Transverse colon (tissue), 4 donors: ENCODE measurements at regions not wholly inside any gene's neighbourhood (a gene's known extent, or its start where the extent isn't known, plus 50 kb on each side); places are given as distances from the start of the nearest gene placed in this dataset.

Experiments
- DNase-seq: peaks from one replicate; pipeline ENCODE4 v3.0.0-alpha.2; 2019
- H3K27ac ChIP-seq, 4 donors: fragments of 200-600 bp; sonication (generic); 2 replicates each; pipeline ENCODE4 v1.5.1; 2016 to 2018; ENCODE audit warnings: inconsistent platforms in 4 of 4
- H3K27me3 ChIP-seq: fragments of 200-600 bp; sonication (generic); 2 replicates; pipeline ENCODE4 v1.5.1; 2017; ENCODE audit warnings: inconsistent platforms
- H3K36me3 ChIP-seq, 4 donors: fragments of 200-600 bp; sonication (generic); 2 replicates each; pipeline ENCODE4 v1.5.1; 2017 to 2019; ENCODE audit warnings: inconsistent platforms in 4 of 4
- H3K4me1 ChIP-seq, 4 donors: fragments of 200-600 bp; sonication (generic); 2 replicates each; pipeline ENCODE4 v1.5.1; 2017 to 2020; ENCODE audit warnings: inconsistent platforms in 4 of 4
- H3K4me3 ChIP-seq, 4 donors: fragments of 200-600 bp; sonication (generic); 1 replicate in 1 of 4; 2 replicates in 3 of 4; pipeline versions ENCODE4 v1.5.1 to v1.6.1; 2017 to 2019; ENCODE audit warnings: inconsistent platforms in 4 of 4
- H3K9me3 ChIP-seq, 2 donors: fragments of 200-600 bp; sonication (generic); 2 replicates each; pipeline ENCODE4 v1.5.1; 2017 to 2019; ENCODE audit warnings: inconsistent platforms in 2 of 2
- EP300 ChIP-seq: sonication (generic); formaldehyde crosslinking; IDR thresholded peaks from one replicate; pipeline ENCODE4 v1.6.1; 2017; ENCODE audit warnings: antibody characterized with exemption, low read depth
- POLR2A ChIP-seq: fragments of 450-650 bp; IDR thresholded peaks from one replicate; pipeline ENCODE4 v1.6.1; 2016; ENCODE audit warnings: antibody characterized with exemption, mild to moderate bottlenecking, moderate library complexity
- POLR2AphosphoS5 ChIP-seq, 3 donors: sonication (generic); formaldehyde crosslinking; IDR thresholded peaks; one replicate each; pipeline ENCODE4 v1.6.1; 2016; ENCODE audit warnings: antibody characterized with exemption in 3 of 3
- WGBS, 2 donors: methylation state at CpG; one replicate each; pipeline ENCODE4 v1.1.5; 2018; ENCODE audit warnings: low coverage in 1 of 2; 5-methylcytosine and 5-hydroxymethylcytosine counted together
- in situ Hi-C, 4 donors: fragments of 200-750 bp; cut with MboI; loops; one replicate each; pipeline versions ENCODE4 v1.15.0 to v1.15.1; 2017; ENCODE audit warnings: low sequenced_read_pairs in 3 of 4, low pct_ligation_motif_present in 1 of 4, low pct_unique_long_range_greater_than_20kb in 1 of 4
- intact Hi-C: fragments of 100-400 bp; cut with DNase I; formaldehyde crosslinking; loops from one replicate; pipeline ENCODE4 v1.15.1; 2023; ENCODE audit warnings: low total_unique reads
- TF ChIP-seq, protein P1 (sequence below), 5 experiments: fragments of 200-600 bp in 3 of 5; fragments of 450-650 bp in 2 of 5; sonication (generic) in 3 of 5; IDR thresholded peaks; 1 replicate in 2 of 5; 2 replicates in 3 of 5; pipeline ENCODE4 v1.5.1; 2016 to 2017; ENCODE audit warnings: antibody characterized with exemption in 5 of 5, inconsistent platforms in 3 of 5, mild to moderate bottlenecking in 2 of 5, moderate library complexity in 1 of 5

DNA sequence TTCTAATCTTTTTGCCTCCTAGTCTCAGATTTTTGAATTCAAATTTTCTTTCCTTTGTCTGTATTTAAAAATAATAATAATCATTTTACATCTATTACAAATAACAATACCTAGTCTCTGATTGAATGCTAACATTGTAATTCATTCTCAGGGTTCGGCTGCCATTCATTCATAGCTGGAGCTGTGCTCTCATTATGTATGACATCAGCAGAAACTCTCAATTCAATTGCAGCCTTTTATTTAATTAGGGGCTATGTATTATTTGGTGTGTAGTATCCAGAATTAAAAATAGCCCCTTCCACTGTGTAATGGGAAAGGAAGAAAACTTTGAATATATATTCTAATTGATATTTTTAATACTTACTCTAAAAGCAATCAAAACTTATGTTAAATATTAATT is 270.4 kb upstream of the MDFIC2 start:
- H3K27me3 ChIP-seq = no peaks in the 10 kb centered on the region
- no peaks in the 10 kb centered on the region for H3K9me3 ChIP-seq
- intact Hi-C loops = no loop called here
- TF ChIP-seq, protein P1, sequence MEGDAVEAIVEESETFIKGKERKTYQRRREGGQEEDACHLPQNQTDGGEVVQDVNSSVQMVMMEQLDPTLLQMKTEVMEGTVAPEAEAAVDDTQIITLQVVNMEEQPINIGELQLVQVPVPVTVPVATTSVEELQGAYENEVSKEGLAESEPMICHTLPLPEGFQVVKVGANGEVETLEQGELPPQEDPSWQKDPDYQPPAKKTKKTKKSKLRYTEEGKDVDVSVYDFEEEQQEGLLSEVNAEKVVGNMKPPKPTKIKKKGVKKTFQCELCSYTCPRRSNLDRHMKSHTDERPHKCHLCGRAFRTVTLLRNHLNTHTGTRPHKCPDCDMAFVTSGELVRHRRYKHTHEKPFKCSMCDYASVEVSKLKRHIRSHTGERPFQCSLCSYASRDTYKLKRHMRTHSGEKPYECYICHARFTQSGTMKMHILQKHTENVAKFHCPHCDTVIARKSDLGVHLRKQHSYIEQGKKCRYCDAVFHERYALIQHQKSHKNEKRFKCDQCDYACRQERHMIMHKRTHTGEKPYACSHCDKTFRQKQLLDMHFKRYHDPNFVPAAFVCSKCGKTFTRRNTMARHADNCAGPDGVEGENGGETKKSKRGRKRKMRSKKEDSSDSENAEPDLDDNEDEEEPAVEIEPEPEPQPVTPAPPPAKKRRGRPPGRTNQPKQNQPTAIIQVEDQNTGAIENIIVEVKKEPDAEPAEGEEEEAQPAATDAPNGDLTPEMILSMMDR (IDR thresholded peaks at IDR 0.05) = no peak
- TF ChIP-seq EP300 = no peak
- no peak for TF ChIP-seq POLR2A
- no peaks in the 10 kb centered on the region for H3K4me1 ChIP-seq
- in situ Hi-C loops = no loop called here
- H3K27ac ChIP-seq = no peak overlapping the region
- H3K36me3 ChIP-seq = no peaks in the 10 kb centered on the region
- WGBS, 2 donors = 79 to 82% methylated on average over 1 of the region's 1 CpG
- DNase-seq = no peak
- no peak overlapping the region for H3K4me3 ChIP-seq

DNA sequence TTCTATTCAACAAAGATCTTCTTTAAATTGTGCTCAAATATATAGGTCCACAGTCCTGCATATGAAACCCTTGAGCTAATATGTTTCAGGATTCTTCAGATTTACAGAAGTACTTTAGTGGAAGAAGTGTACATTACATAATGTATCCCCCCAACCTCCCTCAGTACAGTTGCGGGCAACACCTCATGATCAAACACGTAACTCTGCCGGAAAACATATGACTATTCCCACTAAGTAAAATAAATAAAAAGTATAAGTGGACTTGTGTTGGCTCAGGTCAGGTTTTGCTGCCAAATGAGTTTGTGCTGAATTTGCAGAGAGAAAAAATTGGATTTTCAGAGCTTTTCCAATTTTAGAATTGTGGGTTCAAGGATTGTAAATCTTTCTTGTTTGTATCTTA is 267.6 kb upstream of the MDFIC2 start:
- DNase-seq = no peak
- Histone ChIP-seq H3K36me3 (no peaks in the 10 kb centered on the region), H3K4me1 (no peaks in the 10 kb centered on the region), H3K27me3 (no peaks in the 10 kb centered on the region), H3K9me3 (no peaks in the 10 kb centered on the region), H3K27ac (no peak overlapping the region), H3K4me3 (no peak overlapping the region)
- WGBS, 2 donors = 79 to 87% methylated on average over 3 of the region's 3 CpGs
- TF ChIP-seq EP300 (no peak), POLR2AphosphoS5 (IDR thresholded peaks at IDR 0.05) (no peak), POLR2A (no peak)
- TF ChIP-seq, protein P1 (IDR thresholded peaks at IDR 0.05) = no peak
- intact Hi-C loops = no loop called here
- in situ Hi-C loops = no loop called here

- TF ChIP-seq, protein P1 (IDR thresholded peaks at IDR 0.05) = no peak
- TF ChIP-seq EP300 (no peak), POLR2A (no peak), POLR2AphosphoS5 (IDR thresholded peaks at IDR 0.05) (no peak)
- WGBS, 2 donors = 80 to 84% methylated on average over 1 of the region's 1 CpG
- no peaks in the 10 kb centered on the region for H3K36me3 ChIP-seq
- H3K27ac ChIP-seq = no peak overlapping the region
- H3K9me3 ChIP-seq = no peaks in the 10 kb centered on the region
- in situ Hi-C loops (loop anchor here in 1 of 4 donors (25.0 kb wide), 1 partner anchor 1066 kb away; no protein-coding TSS in a partner anchor), intact Hi-C loops (no loop called here)
- H3K4me3 ChIP-seq = no peak overlapping the region
- no peak for DNase-seq
- no peaks in the 10 kb centered on the region for H3K4me1 ChIP-seq
- H3K27me3 ChIP-seq = no peaks in the 10 kb centered on the region
Observed at GRCh38 chr3:70571696-70572095, 259.3 kb upstream of the MDFIC2 start.

DNA sequence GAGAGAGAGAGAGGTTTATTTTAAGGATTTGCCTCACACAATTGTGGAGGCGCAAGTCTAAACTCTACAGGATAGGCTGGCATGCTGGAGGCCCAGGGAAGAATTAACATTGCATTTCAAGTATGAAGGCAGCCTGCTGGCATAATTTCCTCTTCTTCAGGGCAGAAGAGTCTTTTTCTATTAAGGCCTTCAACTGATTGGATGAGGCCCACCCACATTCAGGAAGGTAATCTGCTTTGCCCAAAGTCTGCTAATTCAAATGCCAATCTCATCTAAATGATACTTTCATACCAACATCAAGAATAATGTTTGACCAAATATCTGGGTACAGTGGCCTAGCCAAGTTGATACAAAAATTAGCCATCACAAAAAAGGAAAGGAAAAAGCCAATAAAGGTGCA is 258.1 kb upstream of the MDFIC2 start:
- WGBS, 2 donors = 94 to 100% methylated on average over 1 of the region's 1 CpG
- no peaks in the 10 kb centered on the region for H3K9me3 ChIP-seq
- no peak overlapping the region for H3K27ac ChIP-seq
- H3K4me1 ChIP-seq = no peaks in the 10 kb centered on the region
- intact Hi-C loops (no loop called here), in situ Hi-C loops (loop anchor here in 1 of 4 donors (25.0 kb wide), 1 partner anchor 1067 kb away; no protein-coding TSS in a partner anchor)
- H3K4me3 ChIP-seq = no peak overlapping the region
- DNase-seq = no peak
- no peaks in the 10 kb centered on the region for H3K27me3 ChIP-seq
- TF ChIP-seq, protein P1 (IDR thresholded peaks at IDR 0.05) = no peak
- TF ChIP-seq POLR2A (no peak), POLR2AphosphoS5 (IDR thresholded peaks at IDR 0.05) (no peak), EP300 (no peak)
- H3K36me3 ChIP-seq = no peaks in the 10 kb centered on the region
